Mesothelial cell of epicardium (in vitro differentiated cells): ENCODE measurements at regions not wholly inside any gene's neighbourhood (a gene's known extent, or its start where the extent isn't known, plus 50 kb on each side); places are given as distances from the start of the nearest gene placed in this dataset.
"Not testable (repeated sequence)": the region's sequence is repeated elsewhere in the genome, so short reads cannot be mapped to it uniquely, and the experiment has no call there.

Source experiments
- DNase-seq, 2 experiments: peaks; one replicate each; pipeline ENCODE4 v3.0.0; 2021; ENCODE audit warnings: low spot score in 2 of 2; ENCODE audit not compliant: unreplicated experiment in 2 of 2
- H3K27ac Mint-ChIP-seq: 2 replicates; pipeline ENCODE4 v1.8.0; 2021; ENCODE audit warnings: mixed read lengths
- H3K27me3 Mint-ChIP-seq: 2 replicates; pipeline ENCODE4 v1.8.0; 2021; ENCODE audit warnings: low read depth, mixed read lengths
- H3K36me3 Mint-ChIP-seq: 2 replicates; pipeline ENCODE4 v1.8.0; 2021; ENCODE audit warnings: mixed read lengths
- H3K4me1 Mint-ChIP-seq: 2 replicates; pipeline ENCODE4 v1.8.0; 2021; ENCODE audit warnings: mixed read lengths
- H3K4me3 Mint-ChIP-seq: 2 replicates; pipeline ENCODE4 v1.8.0; 2021; ENCODE audit warnings: mild to moderate bottlenecking, moderate library complexity, mixed read lengths
- H3K9me3 Mint-ChIP-seq: 2 replicates; pipeline ENCODE4 v1.8.0; 2021; ENCODE audit warnings: mixed read lengths
- CTCF ChIP-seq: fragments of 200-600 bp; sonication (generic); IDR thresholded peaks from one replicate; pipeline ENCODE4 v1.5.0; 2021; ENCODE audit warnings: antibody characterized with exemption; ENCODE audit not compliant: unreplicated experiment

- no peak for DNase-seq
- no peaks in the 10 kb centered on the region for H3K36me3 Mint-ChIP-seq
- H3K4me1 Mint-ChIP-seq: peaks cover 11% of the 10 kb centered on the region
- H3K4me3 Mint-ChIP-seq: no peak overlapping the region
- H3K27me3 Mint-ChIP-seq: no peaks in the 10 kb centered on the region
- H3K9me3 Mint-ChIP-seq: no peaks in the 10 kb centered on the region
- H3K27ac Mint-ChIP-seq: no peak overlapping the region
- TF ChIP-seq CTCF: no peak
Measured at GRCh38 chr5:57632937-57633336, 150.3 kb upstream of the ACTBL2 start.

GRCh38 chr5:57631139-57631538 is 148.5 kb upstream of the ACTBL2 start:
- not testable (repeated sequence) for DNase-seq, H3K36me3 Mint-ChIP-seq, H3K27me3 Mint-ChIP-seq, H3K4me3 Mint-ChIP-seq, H3K27ac Mint-ChIP-seq, H3K9me3 Mint-ChIP-seq
- peaks cover 11% of the 10 kb centered on the region for H3K4me1 Mint-ChIP-seq

GRCh38 chr5:57627661-57628060 is 145.1 kb upstream of the ACTBL2 start:
- Mint-ChIP-seq H3K36me3 (no peaks in the 10 kb centered on the region), H3K27ac (no peak overlapping the region)
- TF ChIP-seq CTCF: no peak

GRCh38 chr5:57626703-57627102 is 144.1 kb upstream of the ACTBL2 start:
- Mint-ChIP-seq H3K4me3 (no peak overlapping the region), H3K27ac (no peak overlapping the region), H3K27me3 (no peaks in the 10 kb centered on the region), H3K36me3 (no peaks in the 10 kb centered on the region), H3K9me3 (no peaks in the 10 kb centered on the region), H3K4me1 (peaks cover 11% of the 10 kb centered on the region)
- TF ChIP-seq CTCF: no peak
- DNase-seq: no peak

More at GRCh38 chr5:57627661-57628060, 145.1 kb upstream of the ACTBL2 start:
- H3K4me3 Mint-ChIP-seq: no peak overlapping the region
- H3K4me1 Mint-ChIP-seq: peaks cover 11% of the 10 kb centered on the region
- H3K9me3 Mint-ChIP-seq: no peaks in the 10 kb centered on the region
- DNase-seq: no peak
- no peaks in the 10 kb centered on the region for H3K27me3 Mint-ChIP-seq

GRCh38 chr5:57621624-57622023 is 139.0 kb upstream of the ACTBL2 start:
- peaks cover 2% of the 10 kb centered on the region for H3K36me3 Mint-ChIP-seq
- no peaks in the 10 kb centered on the region for H3K27me3 Mint-ChIP-seq
- no peak overlapping the region for H3K4me3 Mint-ChIP-seq
- DNase-seq: no peak
- no peak for TF ChIP-seq CTCF
- H3K9me3 Mint-ChIP-seq: peaks cover 18% of the 10 kb centered on the region
- peaks cover 3% of the 10 kb centered on the region for H3K4me1 Mint-ChIP-seq
- H3K27ac Mint-ChIP-seq: no peak overlapping the region

- Mint-ChIP-seq H3K27ac (no peak overlapping the region), H3K27me3 (no peaks in the 10 kb centered on the region), H3K36me3 (peaks cover 2% of the 10 kb centered on the region), H3K9me3 (peaks cover 18% of the 10 kb centered on the region), H3K4me3 (no peak overlapping the region), H3K4me1 (peaks cover 14% of the 10 kb centered on the region)
- no peak for TF ChIP-seq CTCF
- DNase-seq: no peak
Measured at GRCh38 chr5:57618767-57619381, 136.3 kb upstream of the ACTBL2 start.
